ENCODE measurements at regions not wholly inside any gene's neighbourhood (a gene's known extent, or its start where the extent isn't known, plus 50 kb on each side); places are given as distances from the start of the nearest gene placed in this dataset.

- no peak overlapping the region for H3K4me3 ChIP-seq (ENCODE audit: low read depth, low read length)
- no peak for DNase-seq (ENCODE audit: low read depth)
- TF ChIP-seq, protein P1, sequence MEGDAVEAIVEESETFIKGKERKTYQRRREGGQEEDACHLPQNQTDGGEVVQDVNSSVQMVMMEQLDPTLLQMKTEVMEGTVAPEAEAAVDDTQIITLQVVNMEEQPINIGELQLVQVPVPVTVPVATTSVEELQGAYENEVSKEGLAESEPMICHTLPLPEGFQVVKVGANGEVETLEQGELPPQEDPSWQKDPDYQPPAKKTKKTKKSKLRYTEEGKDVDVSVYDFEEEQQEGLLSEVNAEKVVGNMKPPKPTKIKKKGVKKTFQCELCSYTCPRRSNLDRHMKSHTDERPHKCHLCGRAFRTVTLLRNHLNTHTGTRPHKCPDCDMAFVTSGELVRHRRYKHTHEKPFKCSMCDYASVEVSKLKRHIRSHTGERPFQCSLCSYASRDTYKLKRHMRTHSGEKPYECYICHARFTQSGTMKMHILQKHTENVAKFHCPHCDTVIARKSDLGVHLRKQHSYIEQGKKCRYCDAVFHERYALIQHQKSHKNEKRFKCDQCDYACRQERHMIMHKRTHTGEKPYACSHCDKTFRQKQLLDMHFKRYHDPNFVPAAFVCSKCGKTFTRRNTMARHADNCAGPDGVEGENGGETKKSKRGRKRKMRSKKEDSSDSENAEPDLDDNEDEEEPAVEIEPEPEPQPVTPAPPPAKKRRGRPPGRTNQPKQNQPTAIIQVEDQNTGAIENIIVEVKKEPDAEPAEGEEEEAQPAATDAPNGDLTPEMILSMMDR (conservative IDR thresholded peaks at IDR 0.05; ENCODE audit: low read depth, low read length): no peak
These were observed 298.1 kb downstream of the CBLN2 start for GRCh38 chr18:72246076-72246475.

DNA sequence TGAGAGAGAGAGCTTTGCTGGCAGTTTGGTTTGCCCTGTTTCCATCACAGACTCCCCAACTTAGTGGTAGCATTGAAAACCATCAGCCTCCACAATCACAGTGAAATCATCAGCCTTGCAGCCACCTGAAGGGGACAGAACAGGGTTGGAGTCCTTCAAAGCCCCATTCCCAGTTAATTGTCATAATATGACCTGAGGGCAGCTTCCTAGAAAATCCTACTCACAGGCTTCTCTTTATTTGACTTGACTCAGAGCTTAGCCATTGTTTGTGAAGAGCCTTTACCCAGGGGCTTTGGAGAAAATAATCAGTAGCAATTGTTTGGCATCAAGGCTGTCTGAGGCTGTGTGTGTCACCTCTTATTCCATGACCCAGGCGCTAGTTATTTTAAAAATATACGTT lies 308.7 kb downstream of the CBLN2 start:
- H3K4me3 ChIP-seq (ENCODE audit: low read depth, low read length): no peak overlapping the region
- TF ChIP-seq, protein P1 (conservative IDR thresholded peaks at IDR 0.05; ENCODE audit: low read depth, low read length): no peak
- DNase-seq (ENCODE audit: low read depth): no peak

- TF ChIP-seq, protein P1 (conservative IDR thresholded peaks at IDR 0.05; ENCODE audit: low read depth, low read length): no peak
- DNase-seq (ENCODE audit: low read depth): no peak
- no peak overlapping the region for H3K4me3 ChIP-seq (ENCODE audit: low read depth, low read length)
These were observed 311.0 kb downstream of the CBLN2 start for GRCh38 chr18:72233106-72233505.

DNA sequence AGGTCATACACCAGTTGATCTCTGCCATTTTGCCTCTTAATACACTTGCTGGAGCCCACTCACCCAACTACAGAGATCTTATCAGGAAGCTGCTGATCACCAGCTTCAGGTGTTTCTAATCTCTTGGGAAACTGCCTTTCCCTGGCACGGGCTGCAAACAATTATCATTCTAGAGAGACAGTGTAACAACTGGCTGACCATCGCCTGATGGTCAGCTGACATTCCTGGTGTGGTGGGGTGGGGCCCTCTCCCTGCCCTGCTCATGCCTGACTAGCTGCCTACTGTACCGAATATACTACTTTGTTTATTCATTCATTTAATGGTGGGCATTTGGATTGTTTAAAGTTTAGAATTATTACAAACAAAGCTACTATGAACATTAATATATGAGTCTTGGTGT lies 311.5 kb downstream of the CBLN2 start:
- no peak overlapping the region for H3K4me3 ChIP-seq (ENCODE audit: low read depth, low read length)
- TF ChIP-seq, protein P1 (conservative IDR thresholded peaks at IDR 0.05; ENCODE audit: low read depth, low read length): no peak
- no peak for DNase-seq (ENCODE audit: low read depth)

- TF ChIP-seq, protein P1 (conservative IDR thresholded peaks at IDR 0.05; ENCODE audit: low read depth, low read length): no peak
- no peak overlapping the region for H3K4me3 ChIP-seq (ENCODE audit: low read depth, low read length)
- no peak for DNase-seq (ENCODE audit: low read depth)
These were observed 318.2 kb downstream of the CBLN2 start for GRCh38 chr18:72225958-72226357.

GRCh38 chr18:72223733-72224132 lies 320.4 kb downstream of the CBLN2 start:
- TF ChIP-seq, protein P1 (conservative IDR thresholded peaks at IDR 0.05; ENCODE audit: low read depth, low read length): no peak
- no peak overlapping the region for H3K4me3 ChIP-seq (ENCODE audit: low read depth, low read length)
- no peak for DNase-seq (ENCODE audit: low read depth)

DNA sequence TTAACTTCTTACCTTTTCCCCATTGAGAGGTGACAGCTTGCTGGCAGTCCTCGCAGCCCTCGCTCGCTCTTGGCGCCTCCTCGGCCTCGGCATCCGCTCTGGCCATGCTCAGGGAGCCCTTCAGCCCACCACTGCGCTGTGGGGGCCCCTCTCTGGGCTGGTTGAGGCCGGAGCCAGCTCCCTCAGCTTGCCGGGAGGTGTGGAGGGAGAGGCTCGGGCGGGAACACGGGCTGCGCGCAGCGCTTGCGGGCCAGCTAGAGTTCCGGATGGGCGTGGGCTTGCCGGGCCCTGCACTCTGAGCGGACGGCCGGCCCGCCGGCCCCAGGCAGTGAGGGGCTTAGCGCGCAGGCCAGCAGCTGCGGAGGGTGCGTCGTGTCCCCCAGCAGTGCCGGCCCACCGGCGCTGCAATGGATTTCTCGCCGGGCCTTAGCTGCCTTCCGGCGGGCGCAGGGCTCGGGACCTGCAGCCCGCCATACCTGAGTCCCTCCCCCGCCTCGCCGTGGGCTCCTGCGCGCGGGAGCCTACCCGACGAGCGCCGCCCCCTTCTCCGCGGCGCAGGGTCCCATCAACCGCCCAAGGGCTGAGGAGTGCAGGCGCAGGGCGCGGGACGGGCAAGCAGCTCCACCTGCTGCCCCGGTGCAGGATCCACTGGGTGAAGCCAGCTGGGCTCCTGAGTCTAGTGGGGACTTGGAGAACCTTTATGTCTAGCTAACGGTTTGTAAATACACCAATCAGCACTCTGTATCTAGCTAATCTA lies 335.0 kb downstream of the CBLN2 start:
- DNase-seq (ENCODE audit: low read depth): no peak
- no peak overlapping the region for H3K4me3 ChIP-seq (ENCODE audit: low read depth, low read length)
- TF ChIP-seq, protein P1 (conservative IDR thresholded peaks at IDR 0.05; ENCODE audit: low read depth, low read length): no peak

Data from choroid plexus epithelial cell (primary cell).